ENCODE measurements at regions not wholly inside any gene's neighbourhood (a gene's known extent, or its start where the extent isn't known, plus 50 kb on each side); places are given as distances from the start of the nearest gene placed in this dataset.
A peak's percentile ranks its signal among the peaks of the same experiment; 100 is the strongest.

GRCh38 chr3:177307391-177307790 is 110.1 kb upstream of the TBL1XR1 start:
- H3K4me1 Mint-ChIP-seq: no peaks in the 10 kb centered on the region
- ATAC-seq (replicated peaks in 1 of 4) (peak in 1 of 4 experiments; percentile 40), DNase-seq (peak in 2 of 35 experiments; percentile 11)
- Histone ChIP-seq H3K4me1 (ENCODE audit: control insufficient read depth in 1 of 2, extremely low read depth in 1 of 2, insufficient read depth in 2 of 2, low read length in 2 of 2) (no peaks in the 10 kb centered on the region), H3K9me3 (no peaks in the 10 kb centered on the region), H3K36me3 (ENCODE audit: control insufficient read depth in 2 of 2, extremely low read depth in 1 of 2, insufficient read depth in 1 of 2, low read length in 1 of 2) (no peaks in the 10 kb centered on the region), H3K27me3 (replicated peaks in 1 of 2; ENCODE audit: control insufficient read depth in 2 of 2, extremely low read depth in 1 of 2, insufficient read depth in 2 of 2, low read length in 1 of 2) (no peaks in the 10 kb centered on the region), H3K27ac (ENCODE audit: low read length) (no peak overlapping the region), H3K4me3 (ENCODE audit: control insufficient read depth in 1 of 2, extremely low read depth in 1 of 2, low read length in 1 of 2) (no peak overlapping the region)
- CTCF ChIA-PET: interaction anchor here in 1 of 2 donors (0.7 kb wide), 1 partner anchor 249 kb away, joined by 3 read pairs; no protein-coding TSS in a partner anchor
- H3K27ac Mint-ChIP-seq: no peak overlapping the region
- H3K36me3 Mint-ChIP-seq: peaks cover under 1% of the 10 kb centered on the region
- H3K9me3 Mint-ChIP-seq: peaks cover 0 to 18% (median 0%) of the 10 kb centered on the region in 3 donors
- WGBS (ENCODE audit: insufficient coverage): 67% methylated on average over 1 of the region's 4 CpGs
- no peaks in the 10 kb centered on the region for H3K27me3 Mint-ChIP-seq
- POLR2A ChIA-PET: no interaction called here
- no peak overlapping the region for H3K4me3 Mint-ChIP-seq

- Histone ChIP-seq H3K27ac (ENCODE audit: low read length) (no peak overlapping the region), H3K27me3 (replicated peaks in 1 of 2; ENCODE audit: control insufficient read depth in 2 of 2, extremely low read depth in 1 of 2, insufficient read depth in 2 of 2, low read length in 1 of 2) (no peaks in the 10 kb centered on the region), H3K36me3 (ENCODE audit: control insufficient read depth in 2 of 2, extremely low read depth in 1 of 2, insufficient read depth in 1 of 2, low read length in 1 of 2) (no peaks in the 10 kb centered on the region), H3K4me1 (ENCODE audit: control insufficient read depth in 1 of 2, extremely low read depth in 1 of 2, insufficient read depth in 2 of 2, low read length in 2 of 2) (no peaks in the 10 kb centered on the region), H3K9me3 (no peaks in the 10 kb centered on the region), H3K4me3 (ENCODE audit: control insufficient read depth in 1 of 2, extremely low read depth in 1 of 2, low read length in 1 of 2) (no peak overlapping the region)
- Mint-ChIP-seq H3K36me3 (peaks cover 4% of the 10 kb centered on the region), H3K27ac (no peak overlapping the region), H3K4me1 (no peaks in the 10 kb centered on the region), H3K27me3 (no peaks in the 10 kb centered on the region), H3K4me3 (no peak overlapping the region), H3K9me3 (peaks cover 2 to 22% (median 3%) of the 10 kb centered on the region in 3 donors)
- ATAC-seq (replicated peaks in 1 of 4) (no peak), DNase-seq (no peak)
- POLR2A ChIA-PET: no interaction called here
- CTCF ChIA-PET: no interaction called here
- WGBS (ENCODE audit: insufficient coverage): no CpG with 5 or more reads among the region's 5 CpGs
Measured at GRCh38 chr3:177307826-177308225, 110.5 kb upstream of the TBL1XR1 start.

GRCh38 chr3:177308286-177308685 is 111.0 kb upstream of the TBL1XR1 start:
- Mint-ChIP-seq H3K4me1 (no peaks in the 10 kb centered on the region), H3K27me3 (no peaks in the 10 kb centered on the region), H3K27ac (no peak overlapping the region), H3K36me3 (peaks cover 4% of the 10 kb centered on the region), H3K9me3 (peaks cover 2 to 22% (median 3%) of the 10 kb centered on the region in 3 donors), H3K4me3 (no peak overlapping the region)
- Histone ChIP-seq H3K4me3 (ENCODE audit: control insufficient read depth in 1 of 2, extremely low read depth in 1 of 2, low read length in 1 of 2) (no peak overlapping the region), H3K9me3 (no peaks in the 10 kb centered on the region), H3K27me3 (replicated peaks in 1 of 2; ENCODE audit: control insufficient read depth in 2 of 2, extremely low read depth in 1 of 2, insufficient read depth in 2 of 2, low read length in 1 of 2) (no peaks in the 10 kb centered on the region), H3K36me3 (ENCODE audit: control insufficient read depth in 2 of 2, extremely low read depth in 1 of 2, insufficient read depth in 1 of 2, low read length in 1 of 2) (no peaks in the 10 kb centered on the region), H3K4me1 (ENCODE audit: control insufficient read depth in 1 of 2, extremely low read depth in 1 of 2, insufficient read depth in 2 of 2, low read length in 2 of 2) (no peaks in the 10 kb centered on the region), H3K27ac (ENCODE audit: low read length) (no peak overlapping the region)
- WGBS (ENCODE audit: insufficient coverage): no CpG with 5 or more reads among the region's 5 CpGs
- ChIA-PET POLR2A (no interaction called here), CTCF (no interaction called here)
- ATAC-seq (replicated peaks in 1 of 4) (no peak), DNase-seq (no peak)

GRCh38 chr3:177308911-177309310 is 111.6 kb upstream of the TBL1XR1 start:
- Histone ChIP-seq H3K9me3 (no peaks in the 10 kb centered on the region), H3K36me3 (ENCODE audit: control insufficient read depth in 2 of 2, extremely low read depth in 1 of 2, insufficient read depth in 1 of 2, low read length in 1 of 2) (no peaks in the 10 kb centered on the region), H3K4me1 (ENCODE audit: control insufficient read depth in 1 of 2, extremely low read depth in 1 of 2, insufficient read depth in 2 of 2, low read length in 2 of 2) (no peaks in the 10 kb centered on the region), H3K27me3 (replicated peaks in 1 of 2; ENCODE audit: control insufficient read depth in 2 of 2, extremely low read depth in 1 of 2, insufficient read depth in 2 of 2, low read length in 1 of 2) (no peaks in the 10 kb centered on the region), H3K4me3 (ENCODE audit: control insufficient read depth in 1 of 2, extremely low read depth in 1 of 2, low read length in 1 of 2) (no peak overlapping the region), H3K27ac (ENCODE audit: low read length) (no peak overlapping the region)
- no CpG with 5 or more reads among the region's 3 CpGs for WGBS (ENCODE audit: insufficient coverage)
- Mint-ChIP-seq H3K27ac (no peak overlapping the region), H3K4me3 (no peak overlapping the region), H3K27me3 (no peaks in the 10 kb centered on the region), H3K9me3 (peaks cover 2 to 22% (median 3%) of the 10 kb centered on the region in 3 donors), H3K4me1 (no peaks in the 10 kb centered on the region), H3K36me3 (peaks cover 4% of the 10 kb centered on the region)
- DNase-seq (no peak), ATAC-seq (replicated peaks in 1 of 4) (no peak)
- ChIA-PET POLR2A (no interaction called here), CTCF (no interaction called here)

- no peak overlapping the region for H3K4me3 Mint-ChIP-seq
- no peak for ATAC-seq (replicated peaks in 1 of 4)
- H3K9me3 Mint-ChIP-seq: peaks cover 2 to 22% (median 3%) of the 10 kb centered on the region in 3 donors
- ChIA-PET CTCF (no interaction called here), POLR2A (no interaction called here)
- peaks cover 0 to 4% (median 4%) of the 10 kb centered on the region in 3 donors for H3K4me1 Mint-ChIP-seq
- Histone ChIP-seq H3K4me3 (ENCODE audit: control insufficient read depth in 1 of 2, extremely low read depth in 1 of 2, low read length in 1 of 2) (no peak overlapping the region), H3K9me3 (no peaks in the 10 kb centered on the region), H3K4me1 (ENCODE audit: control insufficient read depth in 1 of 2, extremely low read depth in 1 of 2, insufficient read depth in 2 of 2, low read length in 2 of 2) (no peaks in the 10 kb centered on the region), H3K27ac (ENCODE audit: low read length) (no peak overlapping the region), H3K27me3 (replicated peaks in 1 of 2; ENCODE audit: control insufficient read depth in 2 of 2, extremely low read depth in 1 of 2, insufficient read depth in 2 of 2, low read length in 1 of 2) (no peaks in the 10 kb centered on the region), H3K36me3 (ENCODE audit: control insufficient read depth in 2 of 2, extremely low read depth in 1 of 2, insufficient read depth in 1 of 2, low read length in 1 of 2) (no peaks in the 10 kb centered on the region)
- no peak for DNase-seq
- peak overlapping the region in 1 of 2 donors; percentile 8 for H3K27ac Mint-ChIP-seq
- no peaks in the 10 kb centered on the region for H3K27me3 Mint-ChIP-seq
- WGBS (ENCODE audit: insufficient coverage): 80% methylated on average over 1 of the region's 5 CpGs
- peaks cover 4% of the 10 kb centered on the region for H3K36me3 Mint-ChIP-seq
Measured at GRCh38 chr3:177312491-177312890, 115.2 kb upstream of the TBL1XR1 start.

GRCh38 chr3:177314897-177315296 is 117.6 kb upstream of the TBL1XR1 start:
- Histone ChIP-seq H3K4me3 (ENCODE audit: control insufficient read depth in 1 of 2, extremely low read depth in 1 of 2, low read length in 1 of 2) (no peak overlapping the region), H3K27me3 (replicated peaks in 1 of 2; ENCODE audit: control insufficient read depth in 2 of 2, extremely low read depth in 1 of 2, insufficient read depth in 2 of 2, low read length in 1 of 2) (no peaks in the 10 kb centered on the region), H3K36me3 (ENCODE audit: control insufficient read depth in 2 of 2, extremely low read depth in 1 of 2, insufficient read depth in 1 of 2, low read length in 1 of 2) (no peaks in the 10 kb centered on the region), H3K27ac (ENCODE audit: low read length) (no peak overlapping the region), H3K9me3 (no peaks in the 10 kb centered on the region), H3K4me1 (ENCODE audit: control insufficient read depth in 1 of 2, extremely low read depth in 1 of 2, insufficient read depth in 2 of 2, low read length in 2 of 2) (peaks cover 0 to 4% of the 10 kb centered on the region in 2 experiments)
- CTCF ChIA-PET: no interaction called here
- Mint-ChIP-seq H3K4me3 (no peak overlapping the region), H3K9me3 (peaks cover 2 to 25% (median 3%) of the 10 kb centered on the region in 3 donors), H3K4me1 (peaks cover 16 to 20% (median 17%) of the 10 kb centered on the region in 3 donors), H3K27ac (no peak overlapping the region), H3K36me3 (peaks cover 4% of the 10 kb centered on the region), H3K27me3 (no peaks in the 10 kb centered on the region)
- DNase-seq (no peak), ATAC-seq (replicated peaks in 1 of 4) (no peak)
- POLR2A ChIA-PET: no interaction called here
- no CpG with 5 or more reads among the region's 3 CpGs for WGBS (ENCODE audit: insufficient coverage)

GRCh38 chr3:177317247-177317646 is 120.0 kb upstream of the TBL1XR1 start:
- peaks cover 4% of the 10 kb centered on the region for H3K36me3 Mint-ChIP-seq
- POLR2A ChIA-PET: no interaction called here
- peaks cover 35 to 39% (median 38%) of the 10 kb centered on the region in 3 donors for H3K4me1 Mint-ChIP-seq
- H3K27ac Mint-ChIP-seq: no peak overlapping the region
- H3K4me3 Mint-ChIP-seq: no peak overlapping the region
- no peaks in the 10 kb centered on the region for H3K27me3 Mint-ChIP-seq
- H3K9me3 ChIP-seq: no peaks in the 10 kb centered on the region
- WGBS (ENCODE audit: insufficient coverage): 86% methylated on average over 1 of the region's 2 CpGs
- no peak for ATAC-seq (replicated peaks in 1 of 4)
- peaks cover 2 to 8% (median 3%) of the 10 kb centered on the region in 3 donors for H3K9me3 Mint-ChIP-seq
- no peak overlapping the region for H3K27ac ChIP-seq (ENCODE audit: low read length)
- H3K36me3 ChIP-seq (ENCODE audit: control insufficient read depth in 2 of 2, extremely low read depth in 1 of 2, insufficient read depth in 1 of 2, low read length in 1 of 2): no peaks in the 10 kb centered on the region
- CTCF ChIA-PET: interaction anchor here in 1 of 2 donors (0.6 kb wide), 1 partner anchor 115 kb away, joined by 4 read pairs; no protein-coding TSS in a partner anchor
- H3K4me3 ChIP-seq (ENCODE audit: control insufficient read depth in 1 of 2, extremely low read depth in 1 of 2, low read length in 1 of 2): no peak overlapping the region
- no peaks in the 10 kb centered on the region for H3K27me3 ChIP-seq (replicated peaks in 1 of 2; ENCODE audit: control insufficient read depth in 2 of 2, extremely low read depth in 1 of 2, insufficient read depth in 2 of 2, low read length in 1 of 2)
- DNase-seq: no peak
- H3K4me1 ChIP-seq (ENCODE audit: control insufficient read depth in 1 of 2, extremely low read depth in 1 of 2, insufficient read depth in 2 of 2, low read length in 2 of 2): peaks cover 14 to 16% of the 10 kb centered on the region in 2 experiments
